ENCODE measurements at regions not wholly inside any gene's neighbourhood (a gene's known extent, or its start where the extent isn't known, plus 50 kb on each side); places are given as distances from the start of the nearest gene placed in this dataset.
"Not testable (repeated sequence)": the region's sequence is repeated elsewhere in the genome, so short reads cannot be mapped to it uniquely, and the experiment has no call there.

- DNase-seq (ENCODE audit: low read depth), result no peak
Observed at GRCh38 chr13:90592943-90593342, 754.5 kb upstream of the MIR17HG start.

- DNase-seq (ENCODE audit: low read depth), result no peak
Observed at GRCh38 chr13:90594681-90595080, 752.8 kb upstream of the MIR17HG start.

- DNase-seq (ENCODE audit: low read depth), result no peak
Observed at GRCh38 chr13:90605664-90606063, 741.8 kb upstream of the MIR17HG start.

- not testable (repeated sequence) for DNase-seq (ENCODE audit: low read depth)
Observed at GRCh38 chr13:90606921-90607320, 740.6 kb upstream of the MIR17HG start.

- DNase-seq (ENCODE audit: low read depth), result no peak
Observed at GRCh38 chr13:90612391-90612790, 735.1 kb upstream of the MIR17HG start.

DNA sequence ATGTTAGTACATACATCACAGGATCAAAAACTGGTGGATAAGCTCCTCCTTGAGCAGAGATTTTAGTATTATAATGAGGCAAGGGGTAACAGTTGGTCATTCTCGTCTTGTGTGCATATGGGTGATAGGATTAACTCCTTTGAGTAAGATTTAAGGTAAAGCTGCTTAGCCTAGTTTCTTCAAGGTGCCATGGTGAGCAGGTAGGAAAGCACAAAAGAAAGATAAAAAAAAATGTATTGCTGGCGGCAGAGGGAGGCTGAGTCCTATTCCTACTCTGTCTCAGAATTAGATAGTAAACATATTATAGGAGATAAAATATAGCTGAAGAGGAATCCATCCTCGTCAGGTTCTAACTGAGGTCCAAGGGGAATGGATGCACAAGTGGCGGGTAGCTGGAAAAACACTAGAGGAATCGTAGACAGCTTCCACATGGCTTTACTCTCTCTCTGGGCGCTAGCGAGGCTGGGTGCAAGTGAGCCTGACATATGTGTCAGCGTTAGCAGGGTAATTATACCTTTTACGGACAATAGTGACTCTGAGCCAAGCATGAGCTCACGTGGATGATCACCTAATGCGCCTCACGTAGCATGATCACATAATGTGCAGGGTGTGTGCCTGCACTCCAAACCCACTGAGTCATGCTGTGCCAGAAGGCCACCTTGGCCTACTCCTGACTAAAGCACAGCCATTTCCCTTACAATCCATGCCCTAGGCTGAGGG is 734.3 kb upstream of the MIR17HG start:
- DNase-seq (ENCODE audit: low read depth), result no peak

DNA sequence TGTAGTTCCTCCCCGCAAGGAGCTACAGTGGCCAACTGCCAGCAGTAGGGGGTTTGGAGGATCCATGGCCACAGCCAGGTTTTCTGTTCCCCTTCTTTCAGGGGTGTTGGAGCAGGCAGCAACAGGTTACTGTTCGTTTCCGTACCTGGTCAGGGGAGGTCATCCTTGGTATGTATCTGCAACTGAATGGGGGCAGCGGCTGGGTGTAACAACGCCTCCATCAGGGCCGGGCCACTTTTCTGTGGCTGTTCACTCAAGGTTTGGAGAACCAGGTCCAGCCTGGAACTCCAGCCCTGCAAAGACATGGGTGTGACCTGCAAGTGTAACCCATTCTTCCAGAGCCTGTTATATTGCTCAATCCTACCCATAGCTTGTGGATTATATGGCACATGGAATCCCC is 732.3 kb upstream of the MIR17HG start:
- DNase-seq (ENCODE audit: low read depth), result no peak

DNA sequence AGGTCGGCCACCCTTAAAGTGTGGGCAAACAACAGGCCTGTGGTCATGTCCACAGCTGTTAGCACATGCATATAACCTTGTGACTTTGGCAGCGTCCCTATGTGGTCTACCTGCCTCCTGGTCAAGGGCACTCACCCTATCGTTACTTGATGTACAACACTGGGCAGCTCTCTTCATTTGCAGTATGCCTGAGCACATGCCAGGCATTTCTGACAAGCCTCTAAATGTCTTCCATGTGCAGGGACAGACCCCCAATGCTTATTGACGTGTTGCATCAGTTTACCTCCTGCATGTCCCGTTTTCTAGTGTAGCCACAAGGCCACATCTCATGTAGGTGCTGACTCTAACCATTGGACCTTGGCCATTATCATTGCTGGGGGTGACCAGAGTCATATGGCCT is 731.7 kb upstream of the MIR17HG start:
- no peak for DNase-seq (ENCODE audit: low read depth)

- DNase-seq (ENCODE audit: low read depth), result no peak
Observed at GRCh38 chr13:90618133-90618532, 729.4 kb upstream of the MIR17HG start.

GRCh38 chr13:90622541-90622940 is 724.9 kb upstream of the MIR17HG start:
- no peak for DNase-seq (ENCODE audit: low read depth)

DNA sequence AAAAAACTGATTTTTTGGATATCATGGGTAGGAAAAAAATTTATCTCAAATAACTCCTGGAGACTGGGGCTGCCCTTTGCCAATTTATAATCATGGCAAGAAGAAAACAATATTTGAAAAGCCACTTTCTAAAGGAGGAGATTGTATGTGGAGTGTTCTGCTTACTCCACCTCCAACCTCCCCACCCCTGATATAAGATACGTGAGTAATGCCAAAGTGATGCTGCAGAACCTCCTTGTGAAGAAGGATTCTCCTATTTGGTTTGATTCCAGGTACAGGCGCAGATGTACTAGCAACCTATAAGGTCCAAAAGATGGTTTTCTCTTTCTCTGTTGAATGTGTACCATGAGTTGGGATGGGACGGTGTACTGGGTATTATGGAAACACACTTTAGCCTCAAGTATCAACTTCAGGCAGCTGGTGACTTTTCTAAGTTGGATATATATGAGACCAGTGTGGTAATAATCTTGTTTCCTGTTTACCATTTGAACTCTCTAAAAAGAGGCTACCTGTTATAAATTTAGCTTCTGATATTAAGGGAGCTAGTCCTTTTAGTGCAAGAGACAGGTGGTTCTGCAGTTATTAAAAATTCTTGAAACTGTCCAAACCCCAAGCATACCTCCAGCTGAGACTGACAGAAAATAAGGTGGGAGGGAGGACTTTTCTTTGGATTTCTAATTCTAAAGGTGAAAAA is 724.0 kb upstream of the MIR17HG start:
- no peak for DNase-seq (ENCODE audit: low read depth)

- DNase-seq (ENCODE audit: low read depth), result no peak
Observed at GRCh38 chr13:90627813-90628212, 719.7 kb upstream of the MIR17HG start.

GRCh38 chr13:90628471-90628870 is 719.0 kb upstream of the MIR17HG start:
- no peak for DNase-seq (ENCODE audit: low read depth)

- DNase-seq (ENCODE audit: low read depth), result no peak
Observed at GRCh38 chr13:90630716-90631115, 716.8 kb upstream of the MIR17HG start.

- DNase-seq (ENCODE audit: low read depth), result no peak
Observed at GRCh38 chr13:90632184-90632583, 715.3 kb upstream of the MIR17HG start.

- DNase-seq (ENCODE audit: low read depth), result no peak
Observed at GRCh38 chr13:90633849-90634248, 713.6 kb upstream of the MIR17HG start.

DNA sequence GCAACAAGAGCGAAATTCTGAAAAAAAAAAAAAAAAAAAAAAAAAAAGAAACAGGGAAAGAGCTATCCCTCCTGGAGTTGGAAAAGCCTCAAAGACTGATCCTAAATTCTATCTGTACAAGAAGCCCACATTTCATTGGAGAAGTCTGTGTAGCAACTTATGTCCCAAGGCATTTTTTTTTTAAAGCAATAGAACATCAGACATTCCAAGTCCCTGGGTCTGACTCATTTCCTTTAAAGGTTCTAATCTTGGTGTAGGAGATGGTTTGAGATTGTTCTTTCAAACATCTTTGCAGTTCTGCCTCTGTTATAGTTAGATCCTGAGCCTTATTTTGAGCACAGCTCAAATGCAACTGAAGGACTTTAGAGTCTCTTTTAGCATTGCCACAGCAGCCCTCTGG is 706.5 kb upstream of the MIR17HG start:
- no peak for DNase-seq (ENCODE audit: low read depth)

GRCh38 chr13:90641884-90642283 is 705.6 kb upstream of the MIR17HG start:
- no peak for DNase-seq (ENCODE audit: low read depth)

DNA sequence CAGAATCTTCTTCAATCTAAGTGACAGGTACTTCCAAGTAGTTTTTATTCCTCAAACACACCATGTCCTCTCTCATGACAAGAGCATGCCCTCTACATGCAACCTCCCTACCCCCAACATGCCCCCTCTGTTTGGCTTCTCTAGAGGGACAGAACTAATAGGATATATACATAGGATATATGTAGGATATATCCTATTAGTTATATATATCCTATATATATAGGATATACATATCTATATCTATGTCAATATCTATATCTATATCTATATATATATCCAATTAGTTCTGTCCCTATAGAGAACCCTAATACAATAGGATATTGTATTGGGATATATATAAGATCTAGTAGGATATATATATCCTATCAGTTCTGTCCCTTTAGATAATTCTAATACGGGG is 701.9 kb upstream of the MIR17HG start:
- DNase-seq (ENCODE audit: low read depth), result no peak

GRCh38 chr13:90648497-90648896 is 699.0 kb upstream of the MIR17HG start:
- no peak for DNase-seq (ENCODE audit: low read depth)

- DNase-seq (ENCODE audit: low read depth), result no peak
Observed at GRCh38 chr13:90652036-90652435, 695.5 kb upstream of the MIR17HG start.

DNA sequence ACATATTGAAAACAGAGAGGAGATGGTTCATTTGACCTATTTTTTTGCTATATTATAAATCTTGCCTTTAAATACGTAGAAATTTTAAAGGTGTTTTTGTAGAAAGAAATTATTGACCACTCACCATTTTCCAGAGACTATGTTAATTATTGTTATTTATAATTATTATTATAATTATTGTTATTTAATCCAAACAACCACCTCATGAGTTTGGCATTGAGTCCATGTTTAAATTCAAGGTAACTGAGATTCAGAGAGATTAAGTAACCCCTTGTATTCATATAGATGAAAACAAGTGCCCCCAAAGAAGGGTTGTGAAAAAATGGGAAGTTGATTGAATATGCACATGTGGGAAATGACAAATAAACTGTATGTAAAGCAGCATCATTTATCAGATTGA is 692.5 kb upstream of the MIR17HG start:
- no peak for DNase-seq (ENCODE audit: low read depth)

DNA sequence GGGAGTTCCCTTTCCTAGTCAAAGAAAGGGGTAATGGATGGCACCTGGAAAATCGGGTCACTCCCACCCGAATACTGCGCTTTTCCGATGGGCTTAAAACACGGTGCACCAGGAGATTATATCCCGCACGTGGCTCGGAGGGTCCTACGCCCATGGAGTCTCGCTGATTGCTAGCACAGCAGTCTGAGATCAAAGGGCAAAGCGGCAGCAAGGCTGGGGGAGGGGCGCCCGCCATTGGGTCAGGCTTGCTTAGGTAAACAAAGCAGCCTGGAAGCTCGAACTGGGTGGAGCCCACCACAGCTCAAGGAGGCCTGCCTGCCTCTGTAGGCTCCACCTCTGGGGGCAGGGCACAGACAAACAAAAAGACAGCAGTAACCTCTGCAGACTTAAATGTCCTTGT is 683.3 kb upstream of the MIR17HG start:
- not testable (repeated sequence) for DNase-seq (ENCODE audit: low read depth)

- no peak for DNase-seq (ENCODE audit: low read depth)
Observed at GRCh38 chr13:90673746-90674145, 673.7 kb upstream of the MIR17HG start.

Data from stimulated activated CD8-positive, alpha-beta memory T cell treated with anti-CD3 and anti-CD28 coated beads, Interleukin-15, amount 100 ng/mL, for 1 hour (primary cell).